Endothelial cell (in vitro differentiated cells): ENCODE measurements at regions not wholly inside any gene's neighbourhood (a gene's known extent, or its start where the extent isn't known, plus 50 kb on each side); places are given as distances from the start of the nearest gene placed in this dataset.

ENCODE experiments used
- DNase-seq: peaks from one replicate; pipeline ENCODE4 v3.0.0; 2021; ENCODE audit warnings: low spot score
- H3K27ac Mint-ChIP-seq: one replicate; pipeline ENCODE4 v1.8.0; 2021; ENCODE audit warnings: mixed read lengths, inconsistent platforms; ENCODE audit not compliant: unreplicated experiment
- H3K27me3 Mint-ChIP-seq: one replicate; pipeline ENCODE4 v1.8.0; 2021; ENCODE audit warnings: mild to moderate bottlenecking, moderate library complexity, mixed read lengths, inconsistent platforms; ENCODE audit not compliant: unreplicated experiment
- H3K36me3 Mint-ChIP-seq: one replicate; pipeline ENCODE4 v1.8.0; 2021; ENCODE audit warnings: mild to moderate bottlenecking, low read depth, mixed read lengths, inconsistent platforms; ENCODE audit not compliant: unreplicated experiment
- H3K4me1 Mint-ChIP-seq: one replicate; pipeline ENCODE4 v1.8.0; 2021; ENCODE audit warnings: mild to moderate bottlenecking, mixed read lengths, inconsistent platforms; ENCODE audit not compliant: unreplicated experiment
- H3K4me3 Mint-ChIP-seq: one replicate; pipeline ENCODE4 v1.8.0; 2021; ENCODE audit warnings: mild to moderate bottlenecking, mixed read lengths, inconsistent platforms; ENCODE audit not compliant: unreplicated experiment
- H3K9me3 Mint-ChIP-seq: one replicate; pipeline ENCODE4 v1.8.0; 2021; ENCODE audit warnings: mixed read lengths, inconsistent platforms; ENCODE audit not compliant: unreplicated experiment
- TF ChIP-seq, protein P1 (sequence below): fragments of 200-600 bp; sonication (generic); IDR thresholded peaks from one replicate; pipeline ENCODE4 v1.5.0; 2021; ENCODE audit warnings: antibody characterized with exemption; ENCODE audit not compliant: unreplicated experiment

GRCh38 chr3:69474186-69474585 is 88.3 kb upstream of the FRMD4B start:
- TF ChIP-seq, protein P1, sequence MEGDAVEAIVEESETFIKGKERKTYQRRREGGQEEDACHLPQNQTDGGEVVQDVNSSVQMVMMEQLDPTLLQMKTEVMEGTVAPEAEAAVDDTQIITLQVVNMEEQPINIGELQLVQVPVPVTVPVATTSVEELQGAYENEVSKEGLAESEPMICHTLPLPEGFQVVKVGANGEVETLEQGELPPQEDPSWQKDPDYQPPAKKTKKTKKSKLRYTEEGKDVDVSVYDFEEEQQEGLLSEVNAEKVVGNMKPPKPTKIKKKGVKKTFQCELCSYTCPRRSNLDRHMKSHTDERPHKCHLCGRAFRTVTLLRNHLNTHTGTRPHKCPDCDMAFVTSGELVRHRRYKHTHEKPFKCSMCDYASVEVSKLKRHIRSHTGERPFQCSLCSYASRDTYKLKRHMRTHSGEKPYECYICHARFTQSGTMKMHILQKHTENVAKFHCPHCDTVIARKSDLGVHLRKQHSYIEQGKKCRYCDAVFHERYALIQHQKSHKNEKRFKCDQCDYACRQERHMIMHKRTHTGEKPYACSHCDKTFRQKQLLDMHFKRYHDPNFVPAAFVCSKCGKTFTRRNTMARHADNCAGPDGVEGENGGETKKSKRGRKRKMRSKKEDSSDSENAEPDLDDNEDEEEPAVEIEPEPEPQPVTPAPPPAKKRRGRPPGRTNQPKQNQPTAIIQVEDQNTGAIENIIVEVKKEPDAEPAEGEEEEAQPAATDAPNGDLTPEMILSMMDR = no peak
- H3K9me3 Mint-ChIP-seq = no peaks in the 10 kb centered on the region
- no peak overlapping the region for H3K4me3 Mint-ChIP-seq
- no peak overlapping the region for H3K27ac Mint-ChIP-seq
- no peak for DNase-seq
- no peaks in the 10 kb centered on the region for H3K27me3 Mint-ChIP-seq
- peaks cover 3% of the 10 kb centered on the region for H3K36me3 Mint-ChIP-seq
- H3K4me1 Mint-ChIP-seq = peaks cover 4% of the 10 kb centered on the region

GRCh38 chr3:69472093-69472492 is 86.2 kb upstream of the FRMD4B start:
- Mint-ChIP-seq H3K27me3 (no peaks in the 10 kb centered on the region), H3K36me3 (peaks cover 3% of the 10 kb centered on the region), H3K4me1 (peaks cover 4% of the 10 kb centered on the region), H3K4me3 (no peak overlapping the region), H3K27ac (no peak overlapping the region), H3K9me3 (no peaks in the 10 kb centered on the region)
- DNase-seq = no peak
- TF ChIP-seq, protein P1 = no peak

- Mint-ChIP-seq H3K4me1 (peaks cover 20% of the 10 kb centered on the region), H3K27me3 (peaks cover 2% of the 10 kb centered on the region), H3K4me3 (no peak overlapping the region), H3K9me3 (no peaks in the 10 kb centered on the region), H3K36me3 (peaks cover 3% of the 10 kb centered on the region), H3K27ac (no peak overlapping the region)
- TF ChIP-seq, protein P1 = no peak
- no peak for DNase-seq
Measured at GRCh38 chr3:69463531-69463930, 77.6 kb upstream of the FRMD4B start.

DNA sequence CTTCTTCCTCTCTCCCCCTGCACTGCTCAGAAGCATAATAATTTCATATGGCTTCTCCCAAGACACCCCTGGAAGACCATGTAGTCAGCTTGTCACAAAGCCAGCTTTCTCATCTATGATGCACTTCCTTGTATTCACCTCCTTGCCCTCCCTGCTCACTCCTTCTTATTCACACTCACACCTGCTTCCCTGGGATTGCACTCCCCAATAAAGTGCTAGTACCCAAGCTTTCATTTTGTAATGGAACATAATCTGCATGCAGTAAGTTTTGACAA is 76.9 kb upstream of the FRMD4B start:
- Mint-ChIP-seq H3K4me1 (peaks cover 26% of the 10 kb centered on the region), H3K36me3 (peaks cover 3% of the 10 kb centered on the region), H3K4me3 (no peak overlapping the region), H3K9me3 (no peaks in the 10 kb centered on the region), H3K27me3 (peaks cover 2% of the 10 kb centered on the region), H3K27ac (no peak overlapping the region)
- TF ChIP-seq, protein P1 = no peak
- no peak for DNase-seq

DNA sequence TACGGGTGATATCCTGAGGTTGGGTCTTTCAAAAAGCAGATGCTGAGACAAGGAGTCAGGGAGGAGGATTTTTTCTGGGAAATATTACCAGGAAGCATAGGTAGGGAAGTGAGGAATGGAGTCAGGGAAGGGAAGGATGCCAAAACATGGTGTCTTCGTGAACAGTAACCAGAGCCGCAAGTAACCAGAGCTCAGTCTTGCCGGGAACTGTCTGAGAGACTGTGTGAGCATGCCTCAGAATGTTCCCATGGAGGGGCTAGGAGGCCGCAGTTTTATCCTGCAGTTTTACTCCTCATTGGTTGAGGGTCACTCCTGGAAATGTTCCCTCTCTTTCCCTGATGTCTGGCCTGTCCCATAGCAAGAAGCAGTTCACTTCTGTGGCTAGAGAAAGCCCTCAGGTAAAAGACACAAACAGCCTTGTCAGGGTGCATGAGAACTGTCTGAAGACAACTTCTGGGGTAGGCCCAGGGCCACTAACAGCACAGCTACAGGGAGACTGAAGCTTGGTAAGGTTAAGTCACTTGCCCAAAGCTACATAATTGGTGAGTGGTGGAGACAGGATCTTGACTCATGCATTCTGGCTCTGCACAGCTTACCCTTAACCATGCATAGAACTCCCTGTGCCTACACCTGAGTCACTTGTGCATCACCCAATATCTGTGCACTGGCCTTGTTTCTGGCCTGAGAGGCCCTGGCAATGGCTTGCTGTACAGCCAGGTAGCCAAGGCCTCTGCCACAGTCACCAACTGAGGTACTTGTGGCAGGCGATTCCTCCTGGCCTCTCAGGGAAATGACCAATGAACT is 76.3 kb upstream of the FRMD4B start:
- Mint-ChIP-seq H3K4me1 (peaks cover 28% of the 10 kb centered on the region), H3K4me3 (no peak overlapping the region), H3K36me3 (peaks cover 3% of the 10 kb centered on the region), H3K9me3 (no peaks in the 10 kb centered on the region), H3K27ac (no peak overlapping the region), H3K27me3 (peaks cover 2% of the 10 kb centered on the region)
- DNase-seq = no peak
- TF ChIP-seq, protein P1 = no peak
